ENCODE measurements at regions not wholly inside any gene's neighbourhood (a gene's known extent, or its start where the extent isn't known, plus 50 kb on each side); places are given as distances from the start of the nearest gene placed in this dataset.
A peak's percentile ranks its signal among the peaks of the same experiment; 100 is the strongest.
"Not testable (repeated sequence)": the region's sequence is repeated elsewhere in the genome, so short reads cannot be mapped to it uniquely, and the experiment has no call there.

DNA sequence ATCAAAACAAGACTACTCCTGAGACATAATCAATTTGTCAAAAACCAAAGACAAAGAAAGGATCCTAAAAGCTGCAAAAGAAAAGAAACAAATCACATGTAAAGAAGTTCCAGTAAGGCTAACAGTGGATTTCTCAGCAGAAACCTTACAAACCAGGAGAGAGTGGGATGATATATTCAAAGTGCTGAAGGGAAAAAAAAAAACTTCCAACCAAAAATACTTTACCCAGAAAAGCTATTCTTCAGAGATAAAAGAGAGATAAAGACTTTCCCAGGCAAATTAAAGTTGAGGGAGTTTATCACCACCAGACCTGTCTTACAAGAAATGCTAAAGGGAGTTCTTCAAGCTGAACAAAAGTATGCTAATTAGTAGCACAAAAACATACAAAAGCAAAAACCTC is 91.9 kb upstream of the PPP2R5C start:
- no peaks in the 10 kb centered on the region for H3K36me3 ChIP-seq (ENCODE audit: control insufficient read depth, insufficient read depth, low read length)
- FAIRE-seq = no peak
- H3K4me3 ChIP-seq (ENCODE audit: low read depth, low read length) = no peak overlapping the region
- TF ChIP-seq, protein P1, sequence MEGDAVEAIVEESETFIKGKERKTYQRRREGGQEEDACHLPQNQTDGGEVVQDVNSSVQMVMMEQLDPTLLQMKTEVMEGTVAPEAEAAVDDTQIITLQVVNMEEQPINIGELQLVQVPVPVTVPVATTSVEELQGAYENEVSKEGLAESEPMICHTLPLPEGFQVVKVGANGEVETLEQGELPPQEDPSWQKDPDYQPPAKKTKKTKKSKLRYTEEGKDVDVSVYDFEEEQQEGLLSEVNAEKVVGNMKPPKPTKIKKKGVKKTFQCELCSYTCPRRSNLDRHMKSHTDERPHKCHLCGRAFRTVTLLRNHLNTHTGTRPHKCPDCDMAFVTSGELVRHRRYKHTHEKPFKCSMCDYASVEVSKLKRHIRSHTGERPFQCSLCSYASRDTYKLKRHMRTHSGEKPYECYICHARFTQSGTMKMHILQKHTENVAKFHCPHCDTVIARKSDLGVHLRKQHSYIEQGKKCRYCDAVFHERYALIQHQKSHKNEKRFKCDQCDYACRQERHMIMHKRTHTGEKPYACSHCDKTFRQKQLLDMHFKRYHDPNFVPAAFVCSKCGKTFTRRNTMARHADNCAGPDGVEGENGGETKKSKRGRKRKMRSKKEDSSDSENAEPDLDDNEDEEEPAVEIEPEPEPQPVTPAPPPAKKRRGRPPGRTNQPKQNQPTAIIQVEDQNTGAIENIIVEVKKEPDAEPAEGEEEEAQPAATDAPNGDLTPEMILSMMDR (IDR thresholded peaks at IDR 0.05; ENCODE audit: insufficient read depth, low read length, severe bottlenecking) = no peak
- no peak for DNase-seq (ENCODE audit: low read depth)
- H3K27me3 ChIP-seq (ENCODE audit: control insufficient read depth, insufficient read depth, low read length) = no peaks in the 10 kb centered on the region

DNA sequence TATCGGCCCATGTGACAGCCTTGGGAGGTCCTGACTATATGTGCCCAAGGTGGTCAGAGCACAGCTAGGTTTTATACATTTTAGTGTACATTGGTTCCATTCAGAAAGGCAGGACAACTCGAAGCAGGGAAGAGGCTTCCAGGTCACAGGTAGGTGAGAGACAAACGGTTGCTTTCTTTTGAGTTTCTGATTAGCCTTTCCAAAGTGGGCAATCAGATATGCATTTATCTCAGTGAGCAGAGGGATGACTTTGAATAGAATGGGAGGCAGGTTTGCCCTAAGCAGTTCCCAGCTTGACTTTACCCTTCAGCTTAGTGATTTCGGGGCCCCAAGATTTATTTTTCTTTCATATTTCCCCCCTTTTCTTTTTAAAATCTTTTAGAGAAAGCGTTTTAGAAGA is 87.6 kb upstream of the PPP2R5C start:
- FAIRE-seq = no peak
- no peak overlapping the region for H3K4me3 ChIP-seq (ENCODE audit: low read depth, low read length)
- H3K36me3 ChIP-seq (ENCODE audit: control insufficient read depth, insufficient read depth, low read length) = no peaks in the 10 kb centered on the region
- TF ChIP-seq, protein P1 (IDR thresholded peaks at IDR 0.05; ENCODE audit: insufficient read depth, low read length, severe bottlenecking) = no peak
- DNase-seq (ENCODE audit: low read depth) = no peak
- H3K27me3 ChIP-seq (ENCODE audit: control insufficient read depth, insufficient read depth, low read length) = no peaks in the 10 kb centered on the region

DNA sequence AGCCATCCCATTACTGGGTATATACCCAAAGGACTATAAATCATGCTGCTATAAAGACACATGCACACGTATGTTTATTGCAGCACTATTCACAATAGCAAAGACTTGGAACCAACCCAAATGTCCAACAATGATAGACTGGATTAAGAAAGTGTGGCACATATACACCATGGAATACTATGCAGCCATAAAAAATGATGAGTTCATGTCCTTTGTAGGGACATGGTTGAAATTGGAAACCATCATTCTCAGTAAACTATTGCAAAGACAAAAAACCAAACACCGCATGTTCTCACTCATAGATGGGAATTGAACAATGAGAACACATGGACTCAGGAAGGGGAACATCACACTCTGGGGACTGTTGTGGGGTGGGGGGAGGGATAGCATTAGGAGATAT is 85.7 kb upstream of the PPP2R5C start:
- H3K36me3 ChIP-seq (ENCODE audit: control insufficient read depth, insufficient read depth, low read length); DNase-seq (ENCODE audit: low read depth); FAIRE-seq; H3K27me3 ChIP-seq (ENCODE audit: control insufficient read depth, insufficient read depth, low read length); H3K4me3 ChIP-seq (ENCODE audit: low read depth, low read length): not testable (repeated sequence)

DNA sequence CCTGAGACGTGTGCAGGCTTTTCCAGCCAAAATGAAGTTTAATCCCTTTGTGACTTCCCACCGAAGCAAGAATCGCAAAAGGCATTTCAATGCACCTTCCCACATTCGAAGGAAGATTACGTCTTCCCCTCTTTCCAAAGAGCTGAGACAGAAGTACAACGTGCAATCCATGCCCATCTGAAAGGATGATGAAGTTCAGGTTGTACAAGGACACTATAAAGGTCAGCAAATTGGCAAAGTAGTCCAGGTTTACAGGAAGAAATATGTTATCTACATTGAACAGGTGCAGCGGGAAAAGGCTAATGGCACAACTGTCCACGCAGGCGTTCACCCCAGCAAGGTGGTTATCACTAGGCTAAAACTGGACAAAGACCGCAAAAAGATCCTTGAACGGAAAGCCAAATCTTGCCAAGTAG is 83.6 kb upstream of the PPP2R5C start:
- not testable (repeated sequence) for H3K27me3 ChIP-seq (ENCODE audit: control insufficient read depth, insufficient read depth, low read length); H3K4me3 ChIP-seq (ENCODE audit: low read depth, low read length); DNase-seq (ENCODE audit: low read depth); FAIRE-seq; H3K36me3 ChIP-seq (ENCODE audit: control insufficient read depth, insufficient read depth, low read length)

DNA sequence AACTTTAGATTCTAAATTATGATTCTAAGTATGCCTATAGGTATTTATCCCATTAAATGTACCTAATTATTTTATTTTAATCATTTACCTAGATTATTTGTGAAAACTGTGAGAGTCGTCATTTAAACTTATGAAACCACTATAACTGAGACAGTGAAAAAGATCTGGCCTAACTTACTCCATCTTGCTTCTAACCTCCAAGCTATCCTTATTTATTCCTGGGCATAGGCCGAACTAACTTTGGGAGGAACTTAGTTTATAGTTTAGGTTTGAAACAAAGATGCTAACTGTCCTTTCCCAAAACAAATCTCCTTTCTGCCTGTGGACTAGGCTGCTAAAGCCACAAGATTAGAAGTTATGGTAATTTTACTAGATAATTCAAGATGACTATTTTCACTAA is 79.7 kb upstream of the PPP2R5C start:
- H3K36me3 ChIP-seq (ENCODE audit: control insufficient read depth, insufficient read depth, low read length) = no peaks in the 10 kb centered on the region
- DNase-seq (ENCODE audit: low read depth) (no peak), FAIRE-seq (no peak)
- H3K27me3 ChIP-seq (ENCODE audit: control insufficient read depth, insufficient read depth, low read length) = no peaks in the 10 kb centered on the region
- TF ChIP-seq, protein P1 (IDR thresholded peaks at IDR 0.05; ENCODE audit: insufficient read depth, low read length, severe bottlenecking) = no peak
- H3K4me3 ChIP-seq (ENCODE audit: low read depth, low read length) = no peak overlapping the region

DNA sequence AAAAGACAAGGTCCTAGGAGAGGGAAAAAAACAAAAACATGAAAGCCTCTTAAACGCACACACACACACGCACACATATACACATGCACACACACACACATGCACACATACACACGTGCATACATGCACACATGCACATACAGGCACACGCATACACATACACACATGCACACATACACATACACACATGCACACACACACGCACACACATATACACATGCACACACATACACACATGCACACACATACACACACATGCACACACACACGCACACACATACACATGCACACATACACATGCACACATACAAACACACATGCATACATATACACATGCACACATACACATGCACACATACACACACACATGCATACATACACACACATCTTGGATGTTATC is 78.1 kb upstream of the PPP2R5C start:
- FAIRE-seq (peak; percentile 92), DNase-seq (ENCODE audit: low read depth) (no peak)
- H3K4me3 ChIP-seq (ENCODE audit: low read depth, low read length) = no peak overlapping the region
- TF ChIP-seq, protein P1 (IDR thresholded peaks at IDR 0.05; ENCODE audit: insufficient read depth, low read length, severe bottlenecking) = no peak
- no peaks in the 10 kb centered on the region for H3K36me3 ChIP-seq (ENCODE audit: control insufficient read depth, insufficient read depth, low read length)
- H3K27me3 ChIP-seq (ENCODE audit: control insufficient read depth, insufficient read depth, low read length) = no peaks in the 10 kb centered on the region

DNA sequence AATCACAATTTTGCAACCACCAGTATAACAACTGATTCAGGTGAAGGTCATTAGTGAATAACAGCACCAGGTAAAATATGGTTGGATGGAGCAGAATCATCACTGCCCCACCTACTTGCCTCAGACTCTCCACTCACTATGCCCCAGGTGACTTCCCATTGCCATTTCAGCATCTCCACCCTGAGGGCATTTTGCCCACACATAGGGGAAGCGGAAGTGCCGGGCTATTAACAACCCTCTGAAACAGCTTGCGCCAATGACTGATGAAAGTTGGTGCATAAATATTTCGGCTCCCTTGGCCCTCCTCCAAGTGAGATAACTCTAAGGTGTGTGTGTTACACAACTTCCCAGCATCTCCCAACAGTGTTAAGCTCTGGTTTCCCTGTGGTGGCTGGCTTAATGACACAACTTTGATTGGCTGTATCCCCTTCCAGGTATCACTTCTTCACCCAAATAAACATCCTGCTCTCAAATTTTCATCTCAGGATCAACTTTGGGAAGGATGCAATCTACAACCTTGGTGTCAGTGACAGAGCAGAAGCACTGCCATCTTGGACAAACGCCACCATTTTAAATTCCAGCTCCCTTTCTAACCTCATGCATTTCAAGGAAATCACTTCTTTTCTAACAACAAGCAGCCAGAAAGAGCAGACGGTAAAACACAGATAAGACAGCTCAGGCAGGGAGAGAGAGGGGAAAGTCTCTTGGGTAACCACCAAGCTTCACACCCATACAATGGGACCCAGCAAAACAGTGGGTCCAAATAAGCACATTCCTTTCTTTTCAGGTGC is 73.6 kb upstream of the PPP2R5C start:
- Histone ChIP-seq H3K4me3 (ENCODE audit: low read depth, low read length) (no peak overlapping the region), H3K27me3 (ENCODE audit: control insufficient read depth, insufficient read depth, low read length) (no peaks in the 10 kb centered on the region), H3K36me3 (ENCODE audit: control insufficient read depth, insufficient read depth, low read length) (no peaks in the 10 kb centered on the region)
- FAIRE-seq (no peak), DNase-seq (ENCODE audit: low read depth) (no peak)
- TF ChIP-seq, protein P1 (IDR thresholded peaks at IDR 0.05; ENCODE audit: insufficient read depth, low read length, severe bottlenecking) = no peak
